ENCODE measurements at regions not wholly inside any gene's neighbourhood (a gene's known extent, or its start where the extent isn't known, plus 50 kb on each side); places are given as distances from the start of the nearest gene placed in this dataset.

GRCh38 chr4:96471956-96472867 is 632.3 kb downstream of the PDHA2 start:
- peaks cover 45% of the 10 kb centered on the region for H3K9me3 ChIP-seq (ENCODE audit: control insufficient read depth, insufficient read depth, low read length)
- H3K4me1 ChIP-seq (ENCODE audit: control insufficient read depth, insufficient read depth, low read length): peaks cover 9% of the 10 kb centered on the region; the same call in 1 of the 2 replicates
- H3K4me3 ChIP-seq (ENCODE audit: low read depth, low read length): no peak overlapping the region
- no peak overlapping the region for H3K27ac ChIP-seq (ENCODE audit: low read depth, low read length)
- H3K36me3 ChIP-seq (ENCODE audit: control insufficient read depth, insufficient read depth, low read length): no peaks in the 10 kb centered on the region; the same call in 1 of the 2 replicates
- H3K9ac ChIP-seq (ENCODE audit: low read depth, low read length): no peak overlapping the region
- no peaks in the 10 kb centered on the region for H3K27me3 ChIP-seq (ENCODE audit: control insufficient read depth, insufficient read depth, low read length)

DNA sequence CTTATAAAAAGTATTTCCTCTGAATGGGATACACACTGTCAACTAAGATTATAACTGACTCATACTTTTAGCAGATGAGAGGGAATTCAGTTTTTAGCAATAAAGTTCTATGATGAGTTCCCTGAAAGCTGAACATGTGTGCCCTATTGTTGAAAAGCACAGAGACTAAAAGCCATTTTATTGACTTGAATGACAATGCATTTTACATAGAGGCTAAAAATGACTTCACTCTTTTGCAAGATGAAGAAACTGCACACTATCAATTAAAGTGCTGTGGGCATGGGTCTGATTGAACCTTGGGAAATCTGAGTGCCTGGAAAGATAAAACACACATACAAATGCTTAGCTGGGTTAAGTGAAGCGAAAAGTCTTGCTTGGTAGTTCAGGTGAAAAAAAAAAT is 633.4 kb downstream of the PDHA2 start:
- no peaks in the 10 kb centered on the region; the same call in 1 of the 2 replicates for H3K36me3 ChIP-seq (ENCODE audit: control insufficient read depth, insufficient read depth, low read length)
- no peak overlapping the region for H3K4me3 ChIP-seq (ENCODE audit: low read depth, low read length)
- no peak overlapping the region for H3K27ac ChIP-seq (ENCODE audit: low read depth, low read length)
- H3K9me3 ChIP-seq (ENCODE audit: control insufficient read depth, insufficient read depth, low read length): peaks cover 49% of the 10 kb centered on the region
- no peaks in the 10 kb centered on the region for H3K27me3 ChIP-seq (ENCODE audit: control insufficient read depth, insufficient read depth, low read length)
- H3K9ac ChIP-seq (ENCODE audit: low read depth, low read length): no peak overlapping the region
- peaks cover 9% of the 10 kb centered on the region; the same call in 1 of the 2 replicates for H3K4me1 ChIP-seq (ENCODE audit: control insufficient read depth, insufficient read depth, low read length)

DNA sequence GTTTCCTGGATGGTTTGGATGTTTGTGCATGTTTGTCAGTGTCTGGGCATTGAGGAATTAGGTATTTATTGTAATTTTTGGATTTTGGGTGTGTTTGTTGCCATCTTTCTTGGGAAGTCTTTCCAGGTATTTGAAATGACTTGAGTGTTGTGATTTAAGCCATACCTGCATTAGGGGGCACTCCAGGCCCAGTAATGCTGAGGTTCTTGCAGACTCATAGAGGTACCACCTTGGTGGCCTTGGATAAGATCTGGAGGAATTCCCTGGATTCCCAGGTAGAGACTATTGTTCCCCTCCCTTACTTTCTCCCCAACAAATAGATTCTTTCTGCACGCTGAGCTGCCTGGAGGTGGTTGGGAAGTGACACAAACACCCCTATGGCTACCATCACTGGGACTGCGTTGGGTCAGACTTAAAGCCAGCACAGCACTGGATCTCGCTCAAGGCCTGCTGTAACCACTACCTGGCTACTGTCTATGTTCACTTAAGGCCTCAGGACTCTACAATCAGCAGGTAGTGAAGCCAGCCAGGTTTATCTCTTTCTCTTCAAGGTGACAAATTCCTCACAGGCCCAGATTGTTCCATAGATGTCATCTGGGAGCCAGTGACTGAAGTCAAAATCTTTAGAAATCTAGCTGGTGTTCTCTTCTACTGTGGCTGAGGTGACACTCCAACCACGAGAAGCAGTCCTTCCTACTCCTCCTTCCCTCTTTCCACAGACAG is 643.6 kb downstream of the PDHA2 start:
- Histone ChIP-seq H3K27me3 (ENCODE audit: control insufficient read depth, insufficient read depth, low read length) (no peaks in the 10 kb centered on the region), H3K27ac (ENCODE audit: low read depth, low read length) (no peak overlapping the region), H3K4me3 (ENCODE audit: low read depth, low read length) (no peak overlapping the region), H3K9ac (ENCODE audit: low read depth, low read length) (no peak overlapping the region), H3K36me3 (ENCODE audit: control insufficient read depth, insufficient read depth, low read length) (no peaks in the 10 kb centered on the region), H3K9me3 (ENCODE audit: control insufficient read depth, insufficient read depth, low read length) (peaks cover 16% of the 10 kb centered on the region), H3K4me1 (ENCODE audit: control insufficient read depth, insufficient read depth, low read length) (peaks cover 16% of the 10 kb centered on the region)

DNA sequence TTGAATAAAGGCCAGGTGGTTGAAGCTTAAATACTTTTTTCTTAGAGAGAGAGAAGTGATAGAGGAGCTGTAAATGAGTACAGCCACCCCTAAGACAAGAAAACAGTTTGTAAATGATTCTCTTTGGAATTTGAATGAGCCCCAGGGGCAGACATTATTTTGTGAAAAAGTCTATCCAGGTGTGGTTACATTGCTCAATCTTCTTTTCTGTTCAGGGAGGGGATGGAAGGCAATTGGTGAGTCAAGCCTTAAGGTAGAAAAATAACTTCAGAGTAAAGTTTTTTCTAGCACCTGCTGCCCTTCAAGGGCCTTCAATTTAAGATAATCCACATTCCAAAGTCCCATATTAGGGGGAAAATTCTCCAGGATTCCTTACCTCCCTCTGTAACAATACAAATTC is 646.7 kb downstream of the PDHA2 start:
- Histone ChIP-seq H3K27ac (ENCODE audit: low read depth, low read length) (peak overlapping the region; percentile 9), H3K9me3 (ENCODE audit: control insufficient read depth, insufficient read depth, low read length) (peaks cover 16% of the 10 kb centered on the region), H3K27me3 (ENCODE audit: control insufficient read depth, insufficient read depth, low read length) (no peaks in the 10 kb centered on the region), H3K36me3 (ENCODE audit: control insufficient read depth, insufficient read depth, low read length) (no peaks in the 10 kb centered on the region), H3K4me3 (ENCODE audit: low read depth, low read length) (no peak overlapping the region), H3K9ac (ENCODE audit: low read depth, low read length) (no peak overlapping the region), H3K4me1 (ENCODE audit: control insufficient read depth, insufficient read depth, low read length) (peaks cover 16% of the 10 kb centered on the region)

GRCh38 chr4:96497621-96498020 is 657.7 kb downstream of the PDHA2 start:
- Histone ChIP-seq H3K27ac (ENCODE audit: low read depth, low read length) (no peak overlapping the region), H3K27me3 (ENCODE audit: control insufficient read depth, insufficient read depth, low read length) (no peaks in the 10 kb centered on the region), H3K36me3 (ENCODE audit: control insufficient read depth, insufficient read depth, low read length) (no peaks in the 10 kb centered on the region), H3K4me1 (ENCODE audit: control insufficient read depth, insufficient read depth, low read length) (no peaks in the 10 kb centered on the region), H3K9ac (ENCODE audit: low read depth, low read length) (no peak overlapping the region), H3K9me3 (ENCODE audit: control insufficient read depth, insufficient read depth, low read length) (peaks cover 13% of the 10 kb centered on the region; the same call in 1 of the 2 replicates), H3K4me3 (ENCODE audit: low read depth, low read length) (no peak overlapping the region)

GRCh38 chr4:96504386-96504785 is 664.5 kb downstream of the PDHA2 start:
- no peaks in the 10 kb centered on the region for H3K9me3 ChIP-seq (ENCODE audit: control insufficient read depth, insufficient read depth, low read length)
- H3K4me1 ChIP-seq (ENCODE audit: control insufficient read depth, insufficient read depth, low read length): no peaks in the 10 kb centered on the region
- H3K36me3 ChIP-seq (ENCODE audit: control insufficient read depth, insufficient read depth, low read length): no peaks in the 10 kb centered on the region
- H3K9ac ChIP-seq (ENCODE audit: low read depth, low read length): no peak overlapping the region
- H3K27me3 ChIP-seq (ENCODE audit: control insufficient read depth, insufficient read depth, low read length): no peaks in the 10 kb centered on the region
- H3K4me3 ChIP-seq (ENCODE audit: low read depth, low read length): no peak overlapping the region
- H3K27ac ChIP-seq (ENCODE audit: low read depth, low read length): no peak overlapping the region

DNA sequence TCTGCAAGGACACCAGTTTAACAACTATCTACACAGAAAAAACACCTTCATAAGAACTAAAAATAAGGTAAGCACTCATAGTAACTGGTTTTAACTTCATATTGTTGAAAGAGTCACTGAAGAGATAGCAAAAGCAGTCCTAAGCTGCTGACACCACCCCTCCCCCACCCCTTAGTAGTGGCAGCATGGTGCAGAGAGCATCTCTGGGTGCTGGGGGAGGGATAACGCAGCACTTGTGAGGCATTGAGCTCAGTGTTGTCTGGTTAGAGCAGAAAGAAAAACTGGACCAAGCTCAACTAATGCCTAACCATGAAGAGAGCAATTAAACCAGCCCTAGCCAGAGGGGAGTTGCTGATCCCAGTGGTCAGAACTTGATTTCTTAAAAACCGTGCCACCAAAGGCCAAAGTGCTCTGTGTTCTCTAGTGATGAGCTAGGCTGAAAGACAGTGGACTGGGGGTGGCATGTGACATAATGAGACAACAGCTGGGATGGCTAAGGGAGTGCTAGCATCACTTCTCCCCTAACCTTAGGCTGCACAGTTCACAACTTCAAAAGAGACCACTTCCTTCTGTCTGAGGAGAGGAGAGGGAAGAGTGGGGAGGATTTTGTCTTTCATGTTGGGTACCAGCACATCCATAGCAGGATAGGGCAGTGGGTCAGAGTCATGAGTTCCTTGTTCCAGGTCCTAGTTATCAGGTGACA is 669.3 kb downstream of the PDHA2 start:
- Histone ChIP-seq H3K27me3 (ENCODE audit: control insufficient read depth, insufficient read depth, low read length) (no peaks in the 10 kb centered on the region), H3K9me3 (ENCODE audit: control insufficient read depth, insufficient read depth, low read length) (no peaks in the 10 kb centered on the region), H3K9ac (ENCODE audit: low read depth, low read length) (no peak overlapping the region), H3K4me3 (ENCODE audit: low read depth, low read length) (no peak overlapping the region), H3K4me1 (ENCODE audit: control insufficient read depth, insufficient read depth, low read length) (no peaks in the 10 kb centered on the region), H3K27ac (ENCODE audit: low read depth, low read length) (no peak overlapping the region), H3K36me3 (ENCODE audit: control insufficient read depth, insufficient read depth, low read length) (no peaks in the 10 kb centered on the region)

- no peak overlapping the region for H3K9ac ChIP-seq (ENCODE audit: low read depth, low read length)
- peaks cover 12% of the 10 kb centered on the region for H3K9me3 ChIP-seq (ENCODE audit: control insufficient read depth, insufficient read depth, low read length)
- no peak overlapping the region for H3K4me3 ChIP-seq (ENCODE audit: low read depth, low read length)
- H3K27ac ChIP-seq (ENCODE audit: low read depth, low read length): no peak overlapping the region
- no peaks in the 10 kb centered on the region for H3K36me3 ChIP-seq (ENCODE audit: control insufficient read depth, insufficient read depth, low read length)
- H3K27me3 ChIP-seq (ENCODE audit: control insufficient read depth, insufficient read depth, low read length): no peaks in the 10 kb centered on the region
- no peaks in the 10 kb centered on the region for H3K4me1 ChIP-seq (ENCODE audit: control insufficient read depth, insufficient read depth, low read length)
Observed at GRCh38 chr4:96519291-96519690, 679.4 kb downstream of the PDHA2 start.

DNA sequence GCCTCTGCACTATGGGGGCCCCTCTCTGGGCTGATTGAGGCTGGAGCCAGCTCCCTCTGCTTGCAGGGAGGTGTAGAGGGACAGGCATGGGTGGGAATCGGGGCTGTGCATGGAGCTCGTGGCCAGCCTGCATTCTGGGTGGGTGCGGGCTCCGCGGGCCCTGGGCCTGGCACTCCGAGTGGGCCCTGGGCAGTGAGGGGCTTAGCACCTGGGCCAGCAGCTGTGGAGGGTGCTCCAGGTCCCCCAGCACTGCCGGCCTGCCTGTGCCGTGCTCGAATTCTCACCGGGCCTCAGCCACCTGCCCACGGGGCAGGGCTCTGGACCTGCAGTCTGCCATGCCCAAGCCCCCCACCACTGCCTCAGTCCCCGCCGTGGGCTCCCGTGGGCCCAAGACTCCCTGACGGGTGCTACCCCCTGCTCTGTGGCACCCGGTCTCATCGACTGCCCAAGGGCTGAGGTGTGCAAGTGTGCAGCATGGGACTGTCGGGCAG is 681.2 kb downstream of the PDHA2 start:
- Histone ChIP-seq H3K9me3 (ENCODE audit: control insufficient read depth, insufficient read depth, low read length) (peaks cover 12% of the 10 kb centered on the region), H3K36me3 (ENCODE audit: control insufficient read depth, insufficient read depth, low read length) (no peaks in the 10 kb centered on the region), H3K27ac (ENCODE audit: low read depth, low read length) (no peak overlapping the region), H3K4me1 (ENCODE audit: control insufficient read depth, insufficient read depth, low read length) (no peaks in the 10 kb centered on the region), H3K4me3 (ENCODE audit: low read depth, low read length) (no peak overlapping the region), H3K27me3 (ENCODE audit: control insufficient read depth, insufficient read depth, low read length) (no peaks in the 10 kb centered on the region), H3K9ac (ENCODE audit: low read depth, low read length) (no peak overlapping the region)

DNA sequence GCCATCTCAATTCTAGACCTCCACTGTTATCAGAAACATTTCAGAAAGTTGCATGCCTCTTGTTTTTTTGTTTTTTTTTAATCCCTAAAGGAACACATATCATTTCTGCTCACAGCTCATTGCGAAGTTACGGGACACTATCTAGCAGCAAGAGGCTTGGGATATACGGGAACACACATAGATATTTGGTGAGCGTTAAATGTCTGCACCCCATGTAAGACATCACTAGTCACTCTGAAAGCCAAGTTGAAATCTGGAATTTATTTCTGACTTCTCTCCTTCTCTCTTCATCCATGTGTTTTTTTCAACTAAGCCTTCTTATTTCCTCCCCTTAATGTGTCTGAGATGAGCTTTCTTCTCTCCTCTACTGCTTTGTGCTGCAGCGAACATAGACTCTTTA is 683.7 kb downstream of the PDHA2 start:
- H3K4me1 ChIP-seq (ENCODE audit: control insufficient read depth, insufficient read depth, low read length): no peaks in the 10 kb centered on the region
- H3K27me3 ChIP-seq (ENCODE audit: control insufficient read depth, insufficient read depth, low read length): no peaks in the 10 kb centered on the region
- H3K9ac ChIP-seq (ENCODE audit: low read depth, low read length): no peak overlapping the region
- no peaks in the 10 kb centered on the region for H3K36me3 ChIP-seq (ENCODE audit: control insufficient read depth, insufficient read depth, low read length)
- no peak overlapping the region for H3K4me3 ChIP-seq (ENCODE audit: low read depth, low read length)
- no peak overlapping the region for H3K27ac ChIP-seq (ENCODE audit: low read depth, low read length)
- H3K9me3 ChIP-seq (ENCODE audit: control insufficient read depth, insufficient read depth, low read length): peaks cover 12% of the 10 kb centered on the region

Measured in HUES48 (cell line).